ENCODE measurements at regions not wholly inside any gene's neighbourhood (a gene's known extent, or its start where the extent isn't known, plus 50 kb on each side); places are given as distances from the start of the nearest gene placed in this dataset.
"Not testable (repeated sequence)": the region's sequence is repeated elsewhere in the genome, so short reads cannot be mapped to it uniquely, and the experiment has no call there.

DNA sequence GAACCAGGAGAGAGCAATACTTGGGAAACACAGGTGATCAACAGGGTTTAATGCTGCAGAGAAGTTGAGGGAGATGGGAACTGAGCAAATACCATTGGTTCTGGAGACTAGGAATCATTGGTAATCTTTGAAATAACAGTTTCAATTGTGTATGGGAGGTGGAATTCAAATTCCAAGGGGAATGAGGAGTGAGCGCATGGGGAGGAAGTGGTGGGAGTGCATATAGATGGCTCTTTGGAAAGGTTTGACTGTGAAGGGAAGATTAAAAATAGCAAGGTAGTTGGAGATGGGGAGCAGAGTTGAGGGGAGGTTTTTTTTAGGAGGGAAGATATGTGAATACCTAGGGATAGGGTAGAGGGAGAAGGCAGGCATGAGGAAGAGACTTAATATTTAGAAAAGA, 51.1 kb upstream of the ROPN1 start:
- no peak for DNase-seq (ENCODE audit: insufficient read length, low spot score)
- no peak for FAIRE-seq

DNA sequence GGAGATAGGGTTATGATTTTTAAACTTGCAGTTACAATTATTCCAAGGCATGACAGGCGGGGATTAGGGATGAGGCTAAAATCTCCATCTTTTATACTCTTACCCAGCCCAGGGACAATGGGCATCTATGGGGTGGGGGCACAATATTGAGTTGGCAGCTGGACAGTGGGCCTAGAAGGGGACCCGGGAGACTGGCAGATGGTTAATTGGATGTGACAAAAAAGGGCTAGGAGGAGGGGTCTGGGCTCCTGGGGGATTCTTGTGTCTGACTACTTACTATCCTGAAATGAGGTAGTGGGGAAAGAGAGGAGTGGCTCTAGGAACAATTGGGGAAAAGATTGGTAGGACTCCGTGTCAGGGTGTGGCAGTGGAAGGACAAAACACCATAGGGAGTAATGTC, 53.0 kb upstream of the ROPN1 start:
- FAIRE-seq: no peak
- no peak for DNase-seq (ENCODE audit: insufficient read length, low spot score)

DNA sequence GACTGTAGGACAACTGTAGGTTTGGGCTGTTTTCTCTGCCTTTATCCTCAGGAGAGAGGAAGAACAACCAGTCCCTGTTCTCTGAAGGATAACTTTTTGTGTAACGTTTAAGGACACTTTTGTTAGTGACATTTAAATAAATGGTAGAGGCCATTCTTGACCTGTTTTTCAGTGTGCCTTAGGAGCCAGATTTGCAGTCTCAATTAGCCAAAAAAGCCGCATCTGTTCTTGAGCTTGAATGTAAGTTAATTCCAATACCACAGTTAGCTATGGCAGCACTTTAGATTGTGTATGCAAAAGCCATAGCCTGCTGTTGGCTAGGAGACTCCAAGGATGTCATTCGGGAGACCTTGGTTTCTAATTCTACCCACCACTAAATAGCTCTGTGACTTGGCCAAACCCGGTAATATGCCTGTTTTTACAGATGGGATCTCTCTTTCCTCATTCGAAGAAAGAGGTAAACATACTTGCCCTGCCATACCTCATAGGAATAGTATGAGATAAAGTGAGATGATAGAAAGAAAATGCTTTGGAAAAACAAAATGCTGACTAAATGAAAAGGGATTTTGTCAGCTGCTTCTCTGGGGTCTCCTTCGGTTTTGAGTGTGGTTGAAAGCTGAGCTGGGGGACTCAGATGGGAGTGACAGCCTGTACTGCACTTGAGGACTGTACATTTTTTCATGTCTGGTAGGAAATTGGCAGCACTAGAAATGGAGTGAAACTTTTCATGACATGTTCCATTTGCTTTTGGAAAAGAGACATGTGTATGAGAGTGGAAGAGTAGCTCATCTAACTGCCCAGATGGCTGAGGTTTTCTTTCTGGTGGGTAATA, 57.3 kb upstream of the ROPN1 start:
- FAIRE-seq: no peak
- DNase-seq (ENCODE audit: insufficient read length, low spot score): no peak

DNA sequence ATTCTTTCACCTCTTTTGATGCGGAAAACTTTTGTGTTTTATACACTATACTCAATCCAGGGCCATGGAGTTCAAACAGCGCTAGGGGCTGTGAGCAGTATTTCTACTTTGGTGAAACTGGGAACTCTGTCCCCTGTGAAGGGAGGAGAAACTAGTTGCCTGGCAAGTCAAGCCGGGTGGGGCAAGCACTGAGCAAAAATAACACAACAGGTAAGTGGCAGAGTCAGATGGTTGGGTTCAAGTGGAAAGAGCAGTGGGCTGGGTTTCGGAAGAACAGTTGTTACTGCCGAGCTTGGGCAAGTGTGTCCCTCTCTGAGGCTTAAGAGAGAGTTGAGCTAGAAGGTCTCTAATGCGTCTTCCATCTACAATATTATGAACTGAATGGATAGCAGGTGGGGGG, 59.7 kb upstream of the ROPN1 start:
- DNase-seq (ENCODE audit: insufficient read length, low spot score): no peak
- no peak for FAIRE-seq

DNA sequence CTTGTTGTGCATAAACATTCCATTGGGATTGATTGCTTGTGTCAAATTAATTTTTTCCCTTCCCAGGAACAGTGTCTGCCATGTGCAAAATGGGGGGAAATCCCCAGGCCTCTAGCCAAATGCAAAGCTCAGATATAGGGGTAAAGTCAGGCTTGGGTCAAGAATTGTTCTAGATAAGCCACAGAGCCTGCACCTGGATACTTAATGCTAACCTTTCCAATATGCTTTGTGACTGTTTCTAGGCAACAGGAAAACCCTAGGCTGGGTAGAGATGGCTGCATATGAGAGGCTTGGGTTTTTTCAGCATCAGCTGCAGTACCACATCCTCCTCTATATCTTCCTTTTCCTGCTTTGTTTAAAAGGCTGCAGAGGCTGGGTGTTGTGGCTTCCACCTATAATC, 61.9 kb upstream of the ROPN1 start:
- FAIRE-seq: no peak
- no peak for DNase-seq (ENCODE audit: insufficient read length, low spot score)

DNA sequence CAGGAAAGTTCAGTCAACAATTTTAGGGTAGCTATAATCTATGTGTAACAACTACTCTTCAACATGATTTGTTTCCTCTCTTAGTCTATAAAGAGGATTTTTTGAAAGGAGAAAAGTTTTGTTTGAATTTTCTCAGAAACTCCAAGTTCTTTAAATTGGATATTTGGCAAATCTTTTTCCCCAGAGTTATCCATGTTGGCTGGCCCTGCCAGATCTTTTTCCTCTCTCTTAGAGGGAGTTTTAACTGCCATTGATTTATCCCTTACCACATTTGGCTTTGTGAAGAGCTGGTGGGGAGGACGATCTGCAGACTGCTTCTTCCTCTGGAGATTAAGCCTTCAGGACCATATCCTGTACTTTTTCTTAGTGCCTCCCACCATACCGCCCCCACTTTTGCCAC, 64.9 kb upstream of the ROPN1 start:
- FAIRE-seq: no peak
- no peak for DNase-seq (ENCODE audit: insufficient read length, low spot score)

DNA sequence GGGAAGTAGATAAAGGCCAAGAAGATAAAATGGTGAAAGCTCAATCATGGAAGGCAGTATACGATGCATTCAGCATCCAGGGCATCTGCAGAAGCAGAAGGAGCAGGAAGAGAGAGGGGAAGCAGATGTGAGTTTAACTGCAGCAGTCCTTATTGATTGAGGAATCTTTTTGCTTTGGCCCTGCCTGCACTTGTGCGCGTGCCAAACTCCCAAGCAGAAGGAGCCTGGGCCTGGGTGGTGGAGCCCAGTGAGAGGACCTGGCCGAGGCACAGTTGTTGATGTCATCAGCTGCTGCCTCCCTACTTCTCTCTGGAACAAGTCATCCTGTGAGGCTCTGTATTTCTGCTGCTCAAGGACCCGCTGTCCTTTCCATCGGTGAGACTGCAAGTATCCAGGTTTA, 65.5 kb upstream of the ROPN1 start:
- FAIRE-seq (no peak), DNase-seq (ENCODE audit: insufficient read length, low spot score) (no peak)

DNA sequence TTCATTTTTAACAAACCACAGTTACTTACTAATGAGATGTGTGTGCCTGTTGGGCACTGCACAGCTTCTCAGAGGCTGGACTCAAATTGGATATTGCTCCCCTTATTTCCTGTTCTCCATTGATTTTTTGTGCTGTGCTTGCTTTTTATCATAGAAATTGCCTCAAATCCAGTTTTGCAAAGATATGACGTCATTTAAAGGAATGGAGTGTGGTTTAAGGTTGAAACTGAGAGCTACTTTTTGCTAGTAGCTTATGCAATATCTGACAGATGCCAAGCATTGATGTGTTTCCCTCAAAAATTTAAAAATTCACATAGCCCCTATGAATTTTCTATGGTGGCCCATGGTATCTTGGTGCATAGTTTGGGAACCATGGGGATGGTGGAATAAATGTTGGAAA, 67.7 kb upstream of the ROPN1 start:
- FAIRE-seq (no peak), DNase-seq (ENCODE audit: insufficient read length, low spot score) (no peak)

DNA sequence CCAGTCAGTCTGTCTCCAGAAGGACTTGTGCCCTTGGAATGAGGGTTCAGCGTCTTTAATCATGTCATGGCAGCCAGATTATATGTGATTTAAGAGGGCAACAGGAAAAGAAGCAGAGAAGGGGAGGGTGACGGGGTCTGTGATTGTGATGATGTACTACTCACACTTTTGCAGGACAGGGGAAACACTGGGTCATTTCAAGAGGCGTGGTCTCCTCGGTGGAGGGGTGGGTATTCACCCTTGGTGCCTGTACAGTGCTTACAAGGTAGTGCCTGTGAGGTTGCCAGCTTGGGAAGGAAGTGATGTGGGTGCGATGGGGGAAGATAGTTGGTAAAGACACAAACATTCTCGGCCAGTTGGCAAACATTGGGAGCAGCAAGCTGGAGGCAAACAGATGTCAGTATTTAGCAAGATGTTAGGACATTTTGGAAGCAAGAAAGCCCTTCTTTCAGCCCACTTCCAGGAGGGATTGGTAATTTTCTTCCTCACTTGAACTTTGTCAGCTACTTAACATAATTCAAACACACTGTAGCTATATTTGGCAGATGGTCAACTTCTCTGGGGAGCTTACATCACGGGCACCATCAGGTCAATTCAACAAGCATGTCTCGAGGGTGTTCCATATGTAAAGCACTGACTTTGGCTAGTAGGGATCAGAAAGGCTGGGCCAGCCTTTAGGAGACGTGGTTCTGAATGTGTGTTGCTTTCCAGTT, 71.4 kb upstream of the ROPN1 start:
- DNase-seq (ENCODE audit: insufficient read length, low spot score) (no peak), FAIRE-seq (no peak)

DNA sequence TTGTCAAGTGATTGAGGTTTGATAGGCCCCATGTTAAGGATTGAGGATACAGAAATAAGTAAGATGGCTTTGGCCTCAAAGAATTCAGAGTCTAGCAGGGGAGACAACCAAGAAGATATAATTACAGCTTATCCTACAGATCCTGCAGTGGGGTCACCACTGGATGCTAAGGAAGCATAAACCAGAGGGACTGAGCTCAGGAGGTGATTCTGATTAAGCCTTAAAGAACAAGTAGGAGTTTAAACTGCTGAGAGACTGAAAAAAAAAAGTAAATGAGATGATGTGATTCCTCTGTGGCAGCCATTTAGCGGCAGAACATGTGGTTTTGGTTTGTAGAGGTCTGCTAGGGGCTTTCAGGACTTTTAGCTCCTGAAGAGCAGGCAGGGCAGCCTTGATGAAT, 72.1 kb upstream of the ROPN1 start:
- DNase-seq (ENCODE audit: insufficient read length, low spot score): no peak
- no peak for FAIRE-seq

DNA sequence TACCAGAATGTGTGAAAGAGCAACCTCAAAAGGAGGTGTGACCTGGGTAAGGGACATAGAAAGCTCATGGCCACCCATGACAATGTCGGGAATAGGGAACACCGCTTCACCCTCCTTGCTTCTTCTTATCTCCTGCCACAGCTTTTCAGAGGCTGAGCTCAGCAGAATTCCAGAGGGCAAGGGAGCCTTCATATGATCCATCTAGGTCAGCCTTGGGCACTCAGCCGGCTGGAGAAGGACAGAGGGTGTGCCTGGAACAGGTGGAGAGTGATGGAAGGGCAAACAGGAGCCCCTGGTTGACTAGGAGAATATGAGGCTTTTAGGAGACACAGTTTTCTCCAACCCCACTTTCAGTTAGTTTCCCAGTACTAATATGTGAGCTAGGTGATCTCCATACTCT, 74.6 kb upstream of the ROPN1 start:
- FAIRE-seq; DNase-seq (ENCODE audit: insufficient read length, low spot score): not testable (repeated sequence)

DNA sequence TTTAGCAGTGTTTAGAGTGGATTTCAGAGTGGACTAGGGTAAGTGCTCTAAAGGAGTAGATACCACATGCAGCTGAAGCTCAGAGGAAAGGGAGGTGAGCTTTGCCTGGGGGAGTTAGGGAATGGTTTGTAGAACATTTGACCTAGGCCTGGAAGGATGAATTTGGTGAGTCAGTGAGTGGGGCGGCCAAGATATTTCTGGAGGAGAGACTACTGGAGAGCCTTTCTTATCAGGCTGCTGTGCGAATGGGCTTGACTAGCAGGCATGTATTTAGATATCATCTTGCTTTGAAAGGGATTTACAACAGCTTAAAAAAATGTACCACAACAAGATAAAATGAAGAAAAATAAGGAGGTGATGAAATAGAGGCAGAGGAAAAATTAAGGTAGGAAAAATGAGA, 77.8 kb upstream of the ROPN1 start:
- not testable (repeated sequence) for DNase-seq (ENCODE audit: insufficient read length, low spot score); FAIRE-seq

DNA sequence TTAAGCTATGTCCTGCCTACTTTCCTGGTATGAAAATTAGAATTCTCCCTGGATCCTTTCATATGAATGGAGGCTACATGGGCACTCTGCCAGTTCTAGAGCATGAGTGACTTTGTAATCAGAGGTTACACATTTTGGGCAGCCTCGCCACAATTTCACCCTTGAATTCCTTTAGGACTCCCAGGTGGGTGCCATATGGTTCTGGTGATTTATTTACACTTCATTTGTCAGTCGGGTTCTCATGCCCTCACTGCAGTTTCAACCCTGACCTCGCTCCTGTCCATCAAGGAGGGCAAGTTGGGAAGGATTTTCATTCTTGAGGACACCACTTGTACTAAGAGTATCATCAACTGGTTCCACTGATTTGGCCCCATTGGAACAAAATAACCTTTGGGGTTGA, 83.2 kb upstream of the ROPN1 start:
- not testable (repeated sequence) for DNase-seq (ENCODE audit: insufficient read length, low spot score); FAIRE-seq

DNA sequence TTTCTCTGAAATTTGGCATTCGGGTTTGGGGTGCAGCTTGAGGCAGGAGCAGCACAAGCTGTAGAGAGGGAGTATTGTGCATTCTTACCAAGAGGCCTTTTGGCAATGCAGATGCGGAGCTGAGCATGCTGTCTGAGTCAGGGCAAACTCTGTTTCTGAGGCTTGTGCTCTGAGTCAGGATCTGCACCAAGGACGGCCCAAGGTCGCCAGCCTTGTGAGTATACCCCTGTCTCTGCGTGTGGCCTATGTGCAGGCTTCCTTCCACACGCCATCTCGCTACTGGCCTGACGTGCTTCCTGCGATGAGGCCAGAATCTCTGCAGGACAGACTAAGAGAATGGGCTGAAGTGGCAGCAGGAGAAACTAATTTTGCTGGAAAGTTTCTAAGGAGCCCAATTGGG, 83.8 kb upstream of the ROPN1 start:
- no peak for FAIRE-seq
- no peak for DNase-seq (ENCODE audit: insufficient read length, low spot score)

DNA sequence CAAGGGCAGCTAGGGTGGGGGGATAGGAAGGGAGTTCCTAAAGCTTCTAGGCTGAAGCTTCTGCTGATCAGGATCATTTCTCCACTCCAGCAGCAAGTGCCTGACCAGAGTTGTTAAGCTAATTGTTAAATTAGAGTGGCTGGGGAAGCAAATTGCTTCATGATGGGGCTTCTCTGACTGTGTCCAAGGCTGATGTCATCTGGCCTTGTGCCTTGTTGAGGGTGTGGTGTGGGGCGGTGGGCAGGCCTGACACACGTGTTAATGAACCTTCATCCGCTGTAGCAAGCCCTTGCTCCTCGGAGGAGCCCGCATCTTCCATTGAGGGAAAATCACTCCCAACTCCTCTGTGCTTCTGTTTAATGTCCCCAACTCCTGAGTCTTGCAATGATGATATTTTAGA, 84.3 kb upstream of the ROPN1 start:
- DNase-seq (ENCODE audit: insufficient read length, low spot score) (no peak), FAIRE-seq (no peak)

DNA sequence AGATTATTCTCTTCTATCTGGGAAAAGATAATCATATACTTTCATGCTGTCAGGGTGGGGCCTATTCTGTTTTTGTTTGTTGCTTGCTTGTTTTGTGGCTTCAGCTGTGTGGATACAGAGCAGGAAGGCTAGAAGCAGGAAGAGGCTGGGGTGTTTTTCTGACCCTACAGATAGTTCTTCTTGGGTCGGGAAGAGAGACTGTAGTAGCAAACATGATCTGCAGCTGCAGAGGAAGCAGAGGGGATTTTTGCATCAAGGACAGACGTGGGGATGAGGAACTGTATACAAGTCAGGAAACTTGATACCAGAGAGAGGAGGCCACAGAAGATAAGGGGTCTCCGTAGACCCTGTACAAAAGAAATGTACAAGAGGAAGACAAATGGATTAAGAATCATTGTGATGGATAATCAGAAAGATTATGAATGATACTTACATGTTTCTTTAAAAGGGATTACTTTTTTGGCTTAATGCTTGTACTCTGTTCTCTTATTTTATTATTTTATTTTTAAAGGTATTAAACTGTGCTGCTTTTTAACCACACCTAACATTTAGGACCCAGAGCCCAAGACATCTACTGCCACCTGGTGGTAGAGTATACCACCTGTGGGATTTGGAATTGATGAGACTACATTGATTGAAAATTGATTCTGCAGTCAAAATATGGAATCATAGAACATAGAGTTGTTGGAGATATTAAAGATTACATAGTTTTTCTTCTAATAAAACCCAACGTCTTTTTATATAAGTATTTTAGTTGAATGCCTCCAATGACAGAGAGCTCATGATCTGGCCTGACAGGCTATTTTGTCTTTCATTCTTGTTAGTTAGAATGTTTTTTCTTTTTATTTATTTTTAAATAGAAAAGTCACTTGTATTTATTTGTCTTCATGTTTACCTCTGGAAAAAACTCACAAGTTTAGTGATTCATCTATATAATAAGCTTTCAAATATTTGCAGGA, 87.3 kb upstream of the ROPN1 start:
- DNase-seq (ENCODE audit: insufficient read length, low spot score) (peak; percentile 12), FAIRE-seq (no peak)

DNA sequence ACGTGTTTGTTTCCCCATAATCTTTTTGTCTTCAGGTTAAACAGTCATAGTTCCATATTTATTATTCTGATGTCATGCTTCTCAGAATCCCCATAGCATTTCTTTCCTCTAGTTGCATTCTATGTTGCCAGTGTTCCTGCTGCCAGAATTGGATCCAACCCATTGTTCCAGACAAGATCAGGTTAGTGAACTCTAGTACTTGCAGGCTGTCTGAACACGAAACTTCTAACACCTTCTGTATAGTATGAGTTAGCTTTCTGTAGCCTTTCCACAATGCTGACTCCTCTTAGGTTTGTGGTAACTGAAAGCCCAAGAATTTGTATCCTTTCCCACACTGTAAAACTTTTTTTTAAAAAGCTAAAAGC, 88.0 kb upstream of the ROPN1 start:
- FAIRE-seq (no peak), DNase-seq (ENCODE audit: insufficient read length, low spot score) (no peak)

DNA sequence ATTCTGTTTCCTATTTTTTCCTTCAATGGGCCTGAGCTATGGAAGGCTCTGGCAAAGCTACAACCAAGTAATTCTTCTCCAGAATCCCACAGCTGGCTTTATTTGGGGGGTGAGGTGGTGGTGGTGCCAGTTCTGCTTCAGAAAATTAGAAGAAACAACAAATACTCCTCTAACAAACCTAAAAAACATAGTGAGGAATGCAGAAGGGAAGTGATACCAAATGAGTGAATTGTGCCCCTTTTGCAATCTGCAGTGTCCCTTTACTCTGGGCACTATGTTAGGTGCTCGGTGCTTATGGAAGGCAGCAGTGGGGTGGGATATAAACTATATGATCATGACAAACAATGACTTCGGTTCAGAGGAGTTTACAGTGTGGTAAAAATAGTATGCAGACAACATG, 90.4 kb upstream of the ROPN1 start:
- no peak for FAIRE-seq

DNA sequence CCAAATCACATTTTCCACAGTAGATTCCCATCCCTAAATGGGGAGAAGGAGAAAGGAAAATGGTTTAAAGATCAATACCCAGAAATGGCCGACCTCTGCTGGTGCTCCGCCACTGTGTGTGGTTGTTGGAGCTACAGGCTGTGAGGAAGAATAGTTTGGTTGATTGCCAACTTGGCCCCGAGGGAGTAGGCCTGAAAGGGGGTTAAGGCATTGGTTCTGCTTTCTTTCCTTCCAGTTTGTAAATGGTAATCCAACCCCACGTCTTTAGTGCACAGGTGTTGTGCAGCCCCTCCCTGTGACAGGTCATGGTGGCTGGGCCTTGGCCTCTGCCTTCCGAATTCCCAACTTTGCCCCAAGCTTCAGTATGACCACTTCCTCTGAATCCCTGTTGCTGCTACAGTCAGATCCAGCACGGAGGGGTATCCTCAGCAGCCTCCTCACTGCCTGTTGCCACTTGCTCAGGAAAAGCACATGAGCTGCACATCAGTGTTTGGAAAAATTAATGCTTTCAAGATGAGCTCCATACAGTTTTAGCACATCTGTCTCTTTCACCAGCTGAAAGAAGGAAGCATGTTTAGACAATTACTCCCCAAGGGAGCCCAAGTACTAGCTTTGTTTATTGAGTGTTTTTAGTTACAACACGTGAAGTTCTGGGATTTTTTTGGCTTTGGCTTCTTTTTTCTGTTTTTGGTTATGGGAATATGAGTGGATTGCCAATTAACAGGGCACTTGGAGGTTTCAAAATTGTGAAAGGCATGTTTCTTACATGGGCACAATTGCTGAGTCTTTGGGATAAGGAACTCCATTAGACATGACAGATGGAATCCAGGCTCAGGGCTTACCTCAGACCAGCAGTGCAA, 92.3 kb upstream of the ROPN1 start:
- FAIRE-seq (no peak), DNase-seq (ENCODE audit: insufficient read length, low spot score) (no peak)

More for the DNA sequence above, 90.4 kb upstream of the ROPN1 start:
- no peak for DNase-seq (ENCODE audit: insufficient read length, low spot score)

DNA sequence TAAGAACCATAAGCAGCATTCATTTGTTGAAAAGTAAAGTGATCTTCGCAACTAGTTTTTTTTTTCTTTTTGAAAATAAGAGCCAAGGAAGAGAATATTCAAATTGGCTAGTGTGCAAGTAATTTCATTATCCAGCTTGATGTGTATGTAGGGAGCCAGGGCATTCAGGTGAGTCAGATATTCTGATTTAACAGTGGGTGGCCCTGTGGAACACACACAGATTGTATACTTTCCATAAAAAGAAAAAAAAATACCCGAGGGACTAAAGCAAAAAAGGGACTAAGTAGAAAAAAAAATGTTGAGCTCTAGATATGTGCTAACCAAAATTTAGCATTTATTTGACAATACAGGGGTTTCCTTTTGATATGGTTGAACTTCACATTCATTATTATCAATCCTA, 96.9 kb upstream of the ROPN1 start:
- no peak for DNase-seq (ENCODE audit: insufficient read length, low spot score)
- no peak for FAIRE-seq

Measured in GM19239 (cell line).